Gastrocnemius medialis (tissue), 4 donors: ENCODE measurements at regions not wholly inside any gene's neighbourhood (a gene's known extent, or its start where the extent isn't known, plus 50 kb on each side); places are given as distances from the start of the nearest gene placed in this dataset.

ENCODE experiments used
- CTCF ChIP-seq, 5 experiments: fragments of 450-650 bp in 3 of 5; fragments of 200-600 bp in 2 of 5; sonication (generic) in 2 of 5; IDR thresholded peaks in 4 of 5; conservative IDR thresholded peaks in 1 of 5; 1 replicate in 4 of 5; 2 replicates in 1 of 5; pipeline ENCODE4 v1.5.1; 2016 to 2019; ENCODE audit warnings: antibody characterized with exemption in 5 of 5, mild to moderate bottlenecking in 3 of 5, moderate library complexity in 3 of 5
- POLR2A ChIP-seq, 2 donors: fragments of 450-650 bp; IDR thresholded peaks; one replicate each; pipeline ENCODE4 v1.6.1; 2017; ENCODE audit warnings: antibody characterized with exemption in 2 of 2, mild to moderate bottlenecking in 2 of 2, moderate library complexity in 2 of 2

GRCh38 chr4:45327544-45327943 is 601.2 kb upstream of the GNPDA2 start:
- no peak for TF ChIP-seq CTCF (IDR thresholded peaks at IDR 0.05 in 4 of 5, conservative IDR thresholded peaks at IDR 0.05 in 1 of 5)
- TF ChIP-seq POLR2A (IDR thresholded peaks at IDR 0.05) = no peak
